GM12872 (cell line): ENCODE measurements at regions not wholly inside any gene's neighbourhood (a gene's known extent, or its start where the extent isn't known, plus 50 kb on each side); places are given as distances from the start of the nearest gene placed in this dataset.

Experiments used
- TF ChIP-seq, protein P1 (sequence below): IDR thresholded peaks from 3 replicates; pipeline ENCODE4 v1.5.1; 2011; ENCODE audit warnings: low read depth, mild to moderate bottlenecking, low read length, moderate library complexity; ENCODE audit not compliant: insufficient read depth

DNA sequence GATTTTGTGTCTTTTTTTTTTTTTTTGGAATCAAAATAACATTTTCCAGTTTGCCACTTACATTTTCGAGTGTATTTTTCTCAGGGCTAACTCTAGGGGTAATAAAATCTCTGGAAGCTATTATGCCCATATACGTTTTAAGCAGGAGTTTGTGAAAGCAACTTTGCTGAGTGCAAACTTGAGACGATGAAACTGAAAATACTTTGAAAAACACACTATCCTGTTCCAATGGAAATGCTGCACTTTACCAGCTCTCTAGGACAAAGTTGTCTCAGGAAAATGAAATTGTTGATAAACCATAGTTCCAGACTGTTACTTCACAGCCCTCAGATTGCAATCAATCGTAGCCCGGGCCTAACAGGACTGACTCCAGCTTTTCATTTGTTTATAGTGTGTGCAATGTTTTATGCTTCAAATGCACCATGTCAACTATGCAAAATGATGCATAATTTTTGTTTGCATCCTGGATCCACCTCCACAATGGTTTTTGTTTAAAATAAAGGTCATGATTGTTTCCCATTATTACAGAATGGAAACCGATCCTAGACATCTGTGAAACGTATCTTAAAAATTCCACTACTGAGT lies 220.6 kb upstream of the PKN2 start:
- TF ChIP-seq, protein P1, sequence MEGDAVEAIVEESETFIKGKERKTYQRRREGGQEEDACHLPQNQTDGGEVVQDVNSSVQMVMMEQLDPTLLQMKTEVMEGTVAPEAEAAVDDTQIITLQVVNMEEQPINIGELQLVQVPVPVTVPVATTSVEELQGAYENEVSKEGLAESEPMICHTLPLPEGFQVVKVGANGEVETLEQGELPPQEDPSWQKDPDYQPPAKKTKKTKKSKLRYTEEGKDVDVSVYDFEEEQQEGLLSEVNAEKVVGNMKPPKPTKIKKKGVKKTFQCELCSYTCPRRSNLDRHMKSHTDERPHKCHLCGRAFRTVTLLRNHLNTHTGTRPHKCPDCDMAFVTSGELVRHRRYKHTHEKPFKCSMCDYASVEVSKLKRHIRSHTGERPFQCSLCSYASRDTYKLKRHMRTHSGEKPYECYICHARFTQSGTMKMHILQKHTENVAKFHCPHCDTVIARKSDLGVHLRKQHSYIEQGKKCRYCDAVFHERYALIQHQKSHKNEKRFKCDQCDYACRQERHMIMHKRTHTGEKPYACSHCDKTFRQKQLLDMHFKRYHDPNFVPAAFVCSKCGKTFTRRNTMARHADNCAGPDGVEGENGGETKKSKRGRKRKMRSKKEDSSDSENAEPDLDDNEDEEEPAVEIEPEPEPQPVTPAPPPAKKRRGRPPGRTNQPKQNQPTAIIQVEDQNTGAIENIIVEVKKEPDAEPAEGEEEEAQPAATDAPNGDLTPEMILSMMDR = no peak

DNA sequence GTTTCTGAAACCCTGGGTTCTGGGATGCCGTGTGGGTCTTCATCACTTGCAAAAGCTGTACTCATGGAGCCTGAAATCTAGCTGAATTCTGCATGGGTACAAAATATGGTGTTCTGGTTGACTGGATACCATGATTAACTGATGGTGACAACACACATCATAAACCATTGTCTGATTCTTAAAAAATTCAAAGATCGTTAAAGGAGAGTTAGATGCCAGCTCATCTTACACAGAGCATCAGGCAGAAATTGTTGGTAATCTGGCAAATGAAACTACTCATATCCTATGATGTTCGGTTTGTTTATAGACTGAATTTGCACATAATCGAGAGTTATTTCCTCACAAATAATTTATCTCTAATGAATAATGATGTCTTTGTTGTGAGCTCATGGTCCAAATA lies 218.1 kb upstream of the PKN2 start:
- TF ChIP-seq, protein P1 = no peak

DNA sequence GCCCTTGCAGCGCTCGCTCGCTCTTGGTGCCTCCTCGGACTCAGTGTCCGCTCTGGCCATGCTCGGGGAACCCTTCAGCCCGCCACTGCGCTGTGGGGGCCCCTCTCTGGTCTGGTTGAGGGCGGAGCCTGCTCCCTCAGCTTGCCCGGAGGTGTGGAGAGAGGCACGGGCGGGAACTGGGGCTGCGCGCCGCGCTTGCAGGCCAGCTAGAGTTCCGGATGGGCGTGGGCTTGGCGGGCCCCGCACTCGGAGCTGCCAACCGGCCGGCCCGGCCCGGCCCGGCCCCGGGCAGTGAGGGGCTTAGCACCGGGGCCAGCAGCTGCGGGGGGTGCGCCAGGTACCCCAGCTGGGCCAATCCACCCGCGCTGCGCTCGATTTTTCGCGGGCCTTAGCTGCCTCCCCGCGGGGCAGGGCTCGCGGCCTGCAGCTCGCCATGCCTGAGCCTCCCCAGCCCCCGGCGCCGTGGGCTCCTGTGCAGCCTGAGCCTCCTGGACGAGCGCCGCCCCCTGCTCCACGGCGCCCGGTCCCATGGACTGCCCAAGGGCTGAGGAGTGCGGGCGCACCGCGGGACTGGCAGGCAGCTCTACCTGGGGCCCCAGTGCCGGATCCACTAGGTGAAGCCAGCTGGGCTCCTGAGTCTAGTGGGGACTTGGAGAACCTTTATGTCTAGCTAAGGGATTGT lies 217.0 kb upstream of the PKN2 start:
- TF ChIP-seq, protein P1 = no peak

DNA sequence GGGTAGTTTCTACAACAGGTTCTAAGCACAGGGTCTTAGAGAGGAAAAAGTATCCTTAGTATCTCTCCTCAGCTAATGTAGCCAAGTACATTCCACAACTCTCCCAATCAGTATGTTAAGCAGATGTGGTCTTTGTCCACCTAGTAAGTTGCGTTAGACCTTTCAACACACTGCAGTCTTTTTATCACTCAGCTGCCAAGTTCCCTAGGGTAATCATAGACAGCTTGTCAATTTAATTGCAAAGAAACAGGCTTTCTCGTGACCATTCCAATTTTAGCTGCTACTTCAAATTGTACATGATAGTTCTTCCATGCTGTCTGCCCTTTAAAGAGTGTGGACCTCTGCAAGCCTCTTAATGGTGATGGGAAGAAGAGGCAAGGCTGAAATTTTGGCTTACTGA lies 211.8 kb upstream of the PKN2 start:
- TF ChIP-seq, protein P1 = no peak

DNA sequence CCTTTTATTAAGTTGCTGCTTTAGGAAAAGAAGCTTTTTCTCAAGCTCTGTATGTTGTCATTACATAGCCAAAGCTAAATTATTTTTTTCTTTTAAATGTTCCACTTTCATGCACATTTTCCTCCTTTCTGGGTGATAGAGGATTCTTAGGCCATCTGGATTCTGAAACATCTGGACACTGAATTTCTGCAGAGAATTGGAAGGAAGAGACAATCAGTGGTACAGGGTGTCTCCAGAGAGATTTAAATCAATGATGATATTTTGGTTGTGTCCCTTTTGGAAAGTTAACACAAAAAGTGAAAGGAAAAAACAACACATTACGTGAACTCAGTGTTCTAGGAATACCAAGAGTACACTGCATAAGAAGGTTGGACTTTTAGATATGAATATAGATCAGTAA lies 211.4 kb upstream of the PKN2 start:
- TF ChIP-seq, protein P1 = no peak

DNA sequence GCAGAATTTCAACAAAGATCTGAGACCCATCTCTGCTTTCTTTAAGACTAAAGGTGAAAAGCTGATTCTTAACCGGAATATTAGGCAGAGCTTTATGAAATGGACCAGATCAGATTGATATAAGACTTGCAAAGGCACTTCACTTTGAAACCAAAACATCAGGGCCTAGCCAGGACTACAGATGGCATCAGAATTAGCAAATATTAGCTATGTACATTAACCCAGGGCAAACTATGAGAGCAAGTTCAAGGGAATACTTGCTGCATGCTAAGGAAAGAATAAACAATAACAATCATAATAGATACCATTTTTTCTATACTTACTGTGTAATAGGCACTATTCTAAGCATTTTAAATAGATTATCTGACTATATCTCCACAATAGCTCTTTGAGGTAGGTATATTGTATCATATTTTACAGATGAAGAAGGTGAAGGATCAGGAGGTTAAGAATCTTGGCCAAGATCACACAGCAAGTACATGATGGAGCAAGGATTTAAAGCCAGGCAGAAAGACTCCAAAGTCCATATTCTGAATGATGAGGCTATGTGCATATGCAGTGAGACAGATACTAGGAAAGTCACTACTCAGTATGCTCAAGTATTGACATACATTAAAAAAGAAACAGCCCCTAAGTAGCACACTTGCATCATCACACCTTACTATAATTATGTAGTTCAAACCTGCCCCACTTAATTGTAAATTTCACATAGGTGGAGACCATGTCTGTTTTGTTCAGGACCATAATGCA lies 209.3 kb upstream of the PKN2 start:
- TF ChIP-seq, protein P1 = no peak

DNA sequence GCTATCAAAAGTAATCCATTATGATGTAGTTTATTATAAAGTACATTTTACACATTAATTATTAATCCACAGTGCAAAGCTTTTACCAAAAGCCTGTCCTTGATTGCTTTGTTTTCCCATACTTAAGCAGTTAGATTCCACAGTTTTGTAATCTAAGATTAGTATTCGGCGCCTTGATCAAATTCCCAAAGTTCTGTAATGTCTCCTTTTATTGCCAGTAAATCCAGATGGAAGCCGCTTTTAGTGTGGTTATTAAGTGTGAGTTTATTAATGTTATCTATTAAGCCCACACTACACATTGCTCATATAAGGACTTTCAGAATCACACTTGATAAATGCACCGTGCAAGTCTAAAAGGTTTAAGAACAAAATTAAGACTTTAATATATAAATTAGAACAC lies 199.2 kb upstream of the PKN2 start:
- TF ChIP-seq, protein P1 = no peak
